A673 (cell line): ENCODE measurements at regions not wholly inside any gene's neighbourhood (a gene's known extent, or its start where the extent isn't known, plus 50 kb on each side); places are given as distances from the start of the nearest gene placed in this dataset.
A peak's percentile ranks its signal among the peaks of the same experiment; 100 is the strongest.

Experiments
- BruUV-seq: library from RNA; stranded (reverse); fragments of 400-500 nt; replicated peaks from 2 replicates; lab custom pipeline; 2021; lab: Mats Ljungman, UMichigan
- CTCF ChIA-PET: fragments of 300-600 bp; sonication (Branson Sonifier 250); formaldehyde crosslinking; loops from one replicate; lab custom pipeline; 2022; ENCODE audit warnings: antibody characterized with exemption; lab: Charles Lee
- POLR2A ChIA-PET: fragments of 300-600 bp; sonication (Branson Sonifier 250); formaldehyde crosslinking; loops from one replicate; lab custom pipeline; 2022; ENCODE audit warnings: antibody characterized with exemption; ENCODE audit not compliant: low non-redundant PET; lab: Charles Lee
- DNase-seq: peaks from one replicate; pipeline ENCODE4 v3.0.0-alpha.2; 2015; ENCODE audit warnings: low spot score
- H3K27ac ChIP-seq: fragments of 200-600 bp; sonication (generic); 2 replicates; pipeline ENCODE4 v1.5.1; 2016; ENCODE audit warnings: mixed run types, low read depth, mild to moderate bottlenecking, mixed read lengths, antibody characterized with exemption, low read length; ENCODE audit not compliant: poor library complexity, severe bottlenecking
- H3K27me3 ChIP-seq: fragments of 200-600 bp; sonication (generic); replicated peaks from 2 replicates; pipeline ENCODE4 v1.6.1; 2017; ENCODE audit warnings: mixed run types, low read depth, mild to moderate bottlenecking, mixed read lengths, antibody characterized with exemption, low read length; ENCODE audit not compliant: insufficient read depth, poor library complexity
- H3K36me3 ChIP-seq: fragments of 200-600 bp; sonication (generic); 2 replicates; pipeline ENCODE4 v1.6.1; 2016; ENCODE audit warnings: mixed run types, mild to moderate bottlenecking, mixed read lengths, antibody characterized with exemption, low read length; ENCODE audit not compliant: insufficient read depth, poor library complexity, severe bottlenecking
- H3K4me1 ChIP-seq: fragments of 200-600 bp; sonication (generic); 2 replicates; pipeline ENCODE4 v1.6.1; 2017; ENCODE audit warnings: mixed run types, mild to moderate bottlenecking, mixed read lengths, antibody characterized with exemption, low read length; ENCODE audit not compliant: insufficient read depth, poor library complexity, severe bottlenecking
- H3K4me3 ChIP-seq: fragments of 200-600 bp; sonication (generic); 2 replicates; pipeline ENCODE4 v1.5.1; 2016; ENCODE audit warnings: low read depth, mixed run types, mild to moderate bottlenecking, mixed read lengths, low read length; ENCODE audit not compliant: poor library complexity, severe bottlenecking
- H3K9me3 ChIP-seq: fragments of 200-600 bp; sonication (generic); 2 replicates; pipeline ENCODE4 v1.6.1; 2016; ENCODE audit warnings: mixed run types, low read depth, mild to moderate bottlenecking, mixed read lengths, antibody characterized with exemption, low read length; ENCODE audit not compliant: poor library complexity, severe bottlenecking
- CTCF ChIP-seq: fragments of 300-800, 200-600 bp; sonication (generic); conservative IDR thresholded peaks from 2 replicates; pipeline ENCODE4 v1.5.1; 2017; ENCODE audit warnings: low read depth, mild to moderate bottlenecking, antibody characterized with exemption, low read length, moderate library complexity, mixed read lengths
- EZH2 ChIP-seq: fragments of 200-600 bp; sonication (generic); IDR thresholded peaks from 2 replicates; pipeline ENCODE4 v1.6.1; 2017; ENCODE audit warnings: borderline replicate concordance, low read depth, mild to moderate bottlenecking, mixed read lengths, antibody characterized with exemption, low read length; ENCODE audit not compliant: poor library complexity, severe bottlenecking
- intact Hi-C: fragments of 100-400 bp; cut with micrococcal nuclease; formaldehyde crosslinking; loops from one replicate; pipeline ENCODE4 v1.10.0; 2022; ENCODE audit not compliant: unreplicated experiment

- no peaks in the 10 kb centered on the region for H3K36me3 ChIP-seq
- TF ChIP-seq EZH2, result no peak
- TF ChIP-seq CTCF, result no peak
- intact Hi-C loops, result loop anchor here (2.0 kb wide), 1 partner anchor 129 kb away; no protein-coding TSS in a partner anchor
- H3K27ac ChIP-seq, result no peak overlapping the region
- no TSS peak for BruUV-seq
- H3K4me1 ChIP-seq, result peaks cover 53% of the 10 kb centered on the region
- no peaks in the 10 kb centered on the region for H3K9me3 ChIP-seq
- no peaks in the 10 kb centered on the region for H3K27me3 ChIP-seq
- DNase-seq, result no peak
- POLR2A ChIA-PET, result no interaction called here
- no peak overlapping the region for H3K4me3 ChIP-seq
- CTCF ChIA-PET, result no interaction called here
These were observed 136.5 kb downstream of the SNX18 start for GRCh38 chr5:54653956-54654614.

GRCh38 chr5:54651482-54652076 lies 134.0 kb downstream of the SNX18 start:
- H3K27ac ChIP-seq, result peak overlapping the region; percentile 74
- DNase-seq, result peak; percentile 91
- H3K27me3 ChIP-seq, result no peaks in the 10 kb centered on the region
- POLR2A ChIA-PET, result no interaction called here
- H3K36me3 ChIP-seq, result no peaks in the 10 kb centered on the region
- peaks cover 47% of the 10 kb centered on the region for H3K4me1 ChIP-seq
- CTCF ChIA-PET, result no interaction called here
- no TSS peak for BruUV-seq
- H3K9me3 ChIP-seq, result no peaks in the 10 kb centered on the region
- intact Hi-C loops, result no loop called here
- no peak overlapping the region for H3K4me3 ChIP-seq
- TF ChIP-seq EZH2, result no peak
- no peak for TF ChIP-seq CTCF

GRCh38 chr5:54649041-54649504 lies 131.5 kb downstream of the SNX18 start:
- intact Hi-C loops, result loop anchor here (5.0 kb wide), 1 partner anchor 193 kb away; no protein-coding TSS in a partner anchor
- POLR2A ChIA-PET, result no interaction called here
- CTCF ChIA-PET, result no interaction called here

More at GRCh38 chr5:54649041-54649504, 131.5 kb downstream of the SNX18 start:
- TF ChIP-seq CTCF (no peak), EZH2 (no peak)
- no TSS peak for BruUV-seq
- H3K4me1 ChIP-seq, result peaks cover 54% of the 10 kb centered on the region
- H3K9me3 ChIP-seq, result no peaks in the 10 kb centered on the region
- no peaks in the 10 kb centered on the region for H3K27me3 ChIP-seq
- no peaks in the 10 kb centered on the region for H3K36me3 ChIP-seq
- no peak overlapping the region for H3K4me3 ChIP-seq
- H3K27ac ChIP-seq, result no peak overlapping the region
- no peak for DNase-seq
